SU-DHL-6 (cell line): ENCODE measurements at regions not wholly inside any gene's neighbourhood (a gene's known extent, or its start where the extent isn't known, plus 50 kb on each side); places are given as distances from the start of the nearest gene placed in this dataset.

ENCODE experiments used
- CTCF ChIP-seq: fragments of 200-600 bp; sonication (generic); IDR thresholded peaks from one replicate; pipeline ENCODE4 v1.5.1; 2017; ENCODE audit warnings: antibody characterized with exemption, mild to moderate bottlenecking, low read length, moderate library complexity; ENCODE audit not compliant: insufficient read depth, poor library complexity, severe bottlenecking
- EZH2phosphoT487 ChIP-seq: fragments of 200-600 bp; sonication (generic), shearing (Covaris generic); conservative IDR thresholded peaks from 2 replicates; pipeline ENCODE4 v1.6.1; 2018; ENCODE audit warnings: mild to moderate bottlenecking, antibody characterized with exemption, low read length, moderate library complexity, mixed read lengths

DNA sequence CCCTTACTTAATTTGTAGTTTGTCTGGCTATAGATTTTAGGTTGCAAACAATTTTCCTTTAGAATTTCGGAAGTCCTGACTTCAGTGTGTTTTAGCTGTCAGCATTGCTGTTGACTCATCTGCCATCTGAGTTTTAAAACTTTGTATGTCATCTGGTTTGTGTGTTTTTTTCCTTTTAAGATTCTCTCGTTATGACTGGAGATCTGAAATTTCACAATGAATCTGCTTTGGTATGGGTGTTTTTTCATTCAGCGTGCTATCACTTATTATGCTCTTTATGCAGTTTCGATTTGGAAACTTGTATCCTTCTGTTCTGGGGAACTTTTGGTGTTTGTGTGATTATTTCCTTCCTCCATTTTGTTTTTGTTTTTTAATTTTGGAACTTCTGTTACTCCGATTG, 53.7 kb upstream of the ZNF280D start:
- TF ChIP-seq CTCF (no peak), EZH2phosphoT487 (no peak)
